ENCODE measurements at regions not wholly inside any gene's neighbourhood (a gene's known extent, or its start where the extent isn't known, plus 50 kb on each side); places are given as distances from the start of the nearest gene placed in this dataset.

- Histone ChIP-seq H3K9me3 (no peaks in the 10 kb centered on the region), H3K27ac (no peak overlapping the region), H3K27me3 (no peaks in the 10 kb centered on the region), H3K4me1 (ENCODE audit: insufficient read depth) (no peaks in the 10 kb centered on the region), H3K4me3 (no peak overlapping the region), H3K36me3 (no peaks in the 10 kb centered on the region)
- TF ChIP-seq, protein P1, sequence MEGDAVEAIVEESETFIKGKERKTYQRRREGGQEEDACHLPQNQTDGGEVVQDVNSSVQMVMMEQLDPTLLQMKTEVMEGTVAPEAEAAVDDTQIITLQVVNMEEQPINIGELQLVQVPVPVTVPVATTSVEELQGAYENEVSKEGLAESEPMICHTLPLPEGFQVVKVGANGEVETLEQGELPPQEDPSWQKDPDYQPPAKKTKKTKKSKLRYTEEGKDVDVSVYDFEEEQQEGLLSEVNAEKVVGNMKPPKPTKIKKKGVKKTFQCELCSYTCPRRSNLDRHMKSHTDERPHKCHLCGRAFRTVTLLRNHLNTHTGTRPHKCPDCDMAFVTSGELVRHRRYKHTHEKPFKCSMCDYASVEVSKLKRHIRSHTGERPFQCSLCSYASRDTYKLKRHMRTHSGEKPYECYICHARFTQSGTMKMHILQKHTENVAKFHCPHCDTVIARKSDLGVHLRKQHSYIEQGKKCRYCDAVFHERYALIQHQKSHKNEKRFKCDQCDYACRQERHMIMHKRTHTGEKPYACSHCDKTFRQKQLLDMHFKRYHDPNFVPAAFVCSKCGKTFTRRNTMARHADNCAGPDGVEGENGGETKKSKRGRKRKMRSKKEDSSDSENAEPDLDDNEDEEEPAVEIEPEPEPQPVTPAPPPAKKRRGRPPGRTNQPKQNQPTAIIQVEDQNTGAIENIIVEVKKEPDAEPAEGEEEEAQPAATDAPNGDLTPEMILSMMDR (IDR thresholded peaks at IDR 0.05) = no peak
- TF ChIP-seq POLR2A (IDR thresholded peaks at IDR 0.05) = no peak
- no peak for TF ChIP-seq EP300 (IDR thresholded peaks at IDR 0.05)
- DNase-seq = peak in 1 of 5 donors; percentile 29
- intact Hi-C loops (cut with DNase I) = no loop called here
- 51 to 71% (median 60%) methylated on average over 30 to 33 of the region's 33 CpGs for WGBS, 3 donors
Measured at GRCh38 chr22:48896766-48897644, 930.7 kb downstream of the BRD1 start.

DNA sequence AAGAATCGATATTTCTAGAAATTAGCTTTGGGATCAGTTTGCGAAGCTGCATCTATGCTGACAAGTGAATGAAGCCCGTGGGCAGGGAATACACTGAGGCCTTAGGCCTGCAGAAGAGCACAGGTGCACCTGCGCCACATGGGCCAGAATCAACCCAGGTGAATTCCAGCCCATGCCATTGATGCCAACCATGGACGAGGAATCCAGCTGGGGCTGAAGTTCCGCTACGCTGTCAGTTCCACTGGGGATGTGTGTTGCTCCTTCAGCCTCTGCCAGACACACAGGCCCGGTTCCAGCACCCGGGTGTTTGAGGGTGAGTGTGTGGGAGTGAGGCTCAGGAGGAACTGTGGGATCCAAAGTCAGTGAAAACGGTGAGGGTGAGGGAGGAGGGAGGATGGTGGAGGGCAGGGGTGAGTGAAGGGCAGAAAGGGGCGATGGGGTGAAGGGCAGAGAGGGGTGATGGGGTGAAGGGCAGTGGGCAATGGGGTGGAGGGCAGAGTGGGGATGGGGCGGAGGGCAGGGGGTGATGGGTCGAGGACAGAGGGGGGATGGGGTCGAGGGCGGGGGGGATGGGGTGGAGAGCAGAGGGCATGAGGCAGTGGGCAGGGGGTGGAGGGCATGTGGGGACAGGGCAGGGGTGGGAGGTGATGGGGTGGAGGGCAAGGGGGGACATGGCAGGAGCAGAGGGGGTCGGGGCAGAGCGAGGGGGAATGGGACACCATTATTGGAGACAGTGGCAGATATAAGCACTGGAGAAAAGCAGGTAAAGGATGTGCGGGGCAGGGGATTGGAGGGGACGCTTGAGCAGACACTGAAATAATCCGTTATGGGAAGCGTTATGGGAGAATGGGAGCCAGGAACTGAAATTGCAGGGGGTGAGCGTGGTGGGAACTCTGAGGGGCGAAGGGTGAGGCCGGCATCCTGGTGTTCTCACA is 931.6 kb downstream of the BRD1 start:
- no peaks in the 10 kb centered on the region for H3K36me3 ChIP-seq
- 66 to 74% (median 72%) methylated on average over 23 to 24 of the region's 24 CpGs for WGBS, 3 donors
- no peak overlapping the region for H3K4me3 ChIP-seq
- H3K9me3 ChIP-seq = no peaks in the 10 kb centered on the region
- no peaks in the 10 kb centered on the region for H3K27me3 ChIP-seq
- DNase-seq = peak in 1 of 5 donors; percentile 16
- no peak overlapping the region for H3K27ac ChIP-seq
- TF ChIP-seq, protein P1 (IDR thresholded peaks at IDR 0.05) = no peak
- no peak for TF ChIP-seq POLR2A (IDR thresholded peaks at IDR 0.05)
- TF ChIP-seq EP300 (IDR thresholded peaks at IDR 0.05) = no peak
- H3K4me1 ChIP-seq (ENCODE audit: insufficient read depth) = no peaks in the 10 kb centered on the region
- intact Hi-C loops (cut with DNase I) = no loop called here

DNA sequence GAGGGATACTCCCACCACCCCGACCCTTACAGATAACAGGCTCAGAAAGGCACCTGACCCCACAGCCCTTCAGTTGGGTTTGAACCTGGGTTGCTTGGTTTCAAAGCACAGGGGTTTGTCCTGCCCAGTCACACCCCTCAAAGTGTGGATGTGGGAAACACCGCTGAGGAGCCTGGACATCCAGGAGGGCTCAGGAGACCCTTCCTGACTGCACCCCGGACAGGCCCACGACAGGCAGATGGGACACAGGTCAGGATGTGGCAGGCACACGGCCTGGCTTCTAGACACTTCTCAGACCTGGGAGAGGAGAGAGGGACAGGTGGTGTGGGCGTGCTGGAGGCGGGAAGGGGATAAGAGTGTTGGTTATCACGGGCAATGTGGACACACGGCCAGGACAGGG is 932.3 kb downstream of the BRD1 start:
- Histone ChIP-seq H3K9me3 (no peaks in the 10 kb centered on the region), H3K36me3 (no peaks in the 10 kb centered on the region), H3K27me3 (no peaks in the 10 kb centered on the region), H3K4me1 (ENCODE audit: insufficient read depth) (no peaks in the 10 kb centered on the region), H3K4me3 (no peak overlapping the region), H3K27ac (no peak overlapping the region)
- TF ChIP-seq, protein P1 (IDR thresholded peaks at IDR 0.05) = no peak
- TF ChIP-seq POLR2A (IDR thresholded peaks at IDR 0.05) (no peak), EP300 (IDR thresholded peaks at IDR 0.05) (no peak)
- 59 to 68% (median 61%) methylated on average over 9 of the region's 9 CpGs for WGBS, 3 donors
- intact Hi-C loops (cut with DNase I) = no loop called here
- DNase-seq = peak in 1 of 5 donors; percentile 14

DNA sequence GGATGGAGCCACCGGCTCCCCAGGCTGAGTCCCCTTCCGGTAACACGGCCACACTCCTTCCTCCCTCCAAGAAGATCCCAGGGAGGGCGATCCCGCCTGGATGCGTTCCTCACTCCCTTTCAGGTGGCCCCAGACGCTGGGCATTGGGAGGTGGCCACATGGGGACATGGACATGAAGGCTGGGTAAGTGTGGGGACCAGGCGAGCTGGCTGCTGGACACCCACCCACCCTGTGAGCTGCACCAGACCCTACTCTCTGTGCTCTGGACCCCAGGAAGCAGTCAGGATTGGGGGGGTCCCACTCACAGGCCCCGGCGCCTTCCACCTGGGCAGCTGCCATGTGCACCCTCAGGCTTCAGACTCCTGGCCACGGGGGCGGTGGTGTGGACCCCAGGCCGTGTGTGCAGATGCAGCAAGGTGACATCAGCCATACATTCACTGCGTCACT is 932.8 kb downstream of the BRD1 start:
- Histone ChIP-seq H3K4me3 (no peak overlapping the region), H3K27me3 (no peaks in the 10 kb centered on the region), H3K9me3 (no peaks in the 10 kb centered on the region), H3K4me1 (ENCODE audit: insufficient read depth) (no peaks in the 10 kb centered on the region), H3K36me3 (no peaks in the 10 kb centered on the region), H3K27ac (no peak overlapping the region)
- 79 to 84% (median 82%) methylated on average over 14 of the region's 14 CpGs for WGBS, 3 donors
- peak in 1 of 5 donors; percentile 14 for DNase-seq
- TF ChIP-seq, protein P1 (IDR thresholded peaks at IDR 0.05) = no peak
- no peak for TF ChIP-seq EP300 (IDR thresholded peaks at IDR 0.05)
- TF ChIP-seq POLR2A (IDR thresholded peaks at IDR 0.05) = no peak
- intact Hi-C loops (cut with DNase I) = no loop called here
